ENCODE measurements at regions not wholly inside any gene's neighbourhood (a gene's known extent, or its start where the extent isn't known, plus 50 kb on each side); places are given as distances from the start of the nearest gene placed in this dataset.
"Not testable (repeated sequence)": the region's sequence is repeated elsewhere in the genome, so short reads cannot be mapped to it uniquely, and the experiment has no call there.

DNA sequence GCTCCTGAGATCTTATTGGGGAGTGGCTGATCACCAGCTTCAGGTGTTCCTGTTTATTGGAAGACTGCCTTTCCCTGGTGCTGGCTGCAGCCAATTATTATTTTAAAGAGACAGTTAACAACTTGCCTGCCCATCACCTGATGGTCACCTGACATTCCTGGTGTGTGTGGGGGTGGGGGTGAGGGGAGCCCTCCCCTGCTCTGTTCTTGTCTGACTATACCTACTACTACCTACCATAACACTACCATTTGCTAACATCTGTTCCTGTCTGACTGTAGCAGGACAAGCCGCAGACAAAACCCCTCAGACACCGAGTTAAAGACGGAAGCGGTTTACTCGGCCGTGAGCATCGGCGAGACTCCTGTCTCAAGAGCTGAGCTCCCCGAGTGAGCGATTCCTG lies 54.9 kb upstream of the NBPF3 start:
- DNase-seq, result no peak

DNA sequence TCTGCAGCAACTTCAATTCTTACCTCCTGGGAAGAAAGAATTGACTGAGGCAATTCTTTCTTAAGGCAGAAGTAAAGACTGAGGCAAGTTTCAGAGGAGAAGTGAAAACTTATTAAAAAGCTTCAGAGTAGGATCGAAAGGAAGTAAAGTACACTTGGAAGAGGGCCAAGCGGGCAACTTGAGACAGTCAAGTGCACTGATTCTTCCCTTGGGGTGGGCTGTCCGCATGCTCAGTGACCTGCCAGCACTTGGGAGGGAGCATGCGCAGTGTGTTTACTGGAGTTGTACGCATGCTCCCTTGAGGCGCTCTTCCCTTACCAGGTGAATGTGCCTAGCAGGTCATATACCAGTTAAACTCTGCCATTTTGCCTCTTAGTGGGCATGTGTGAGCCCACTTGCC lies 55.3 kb upstream of the NBPF3 start:
- peak; percentile 17 to 38 for DNase-seq

DNA sequence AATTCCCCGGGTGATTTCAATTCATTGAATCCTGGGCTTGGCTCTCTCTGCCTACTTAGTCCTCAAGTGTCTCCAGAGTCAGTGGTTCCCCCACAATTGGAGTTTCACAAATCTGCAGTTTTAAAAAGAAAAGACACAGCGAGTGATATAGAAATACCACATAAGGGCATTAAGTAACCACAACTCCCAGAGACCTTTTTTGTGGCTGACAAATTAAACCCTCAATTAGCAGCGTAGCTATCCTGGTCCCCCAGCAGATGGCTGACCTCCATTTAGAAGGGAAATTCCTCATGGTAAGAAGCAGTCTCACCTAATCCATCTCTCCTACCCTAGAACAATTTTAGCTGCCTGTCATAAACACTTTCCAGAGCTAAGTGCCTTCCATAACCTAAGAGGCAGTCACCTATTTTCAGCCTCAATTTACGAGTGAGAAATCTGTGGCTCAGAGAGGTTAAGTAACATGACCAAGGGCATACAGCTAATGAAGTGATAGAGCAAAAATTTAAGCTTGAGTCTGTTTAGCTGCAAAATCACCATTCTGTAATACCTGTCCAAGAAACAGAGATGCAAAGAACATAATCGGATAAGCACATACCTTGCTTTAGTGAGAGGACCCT lies 56.0 kb upstream of the NBPF3 start:
- no peak for DNase-seq

DNA sequence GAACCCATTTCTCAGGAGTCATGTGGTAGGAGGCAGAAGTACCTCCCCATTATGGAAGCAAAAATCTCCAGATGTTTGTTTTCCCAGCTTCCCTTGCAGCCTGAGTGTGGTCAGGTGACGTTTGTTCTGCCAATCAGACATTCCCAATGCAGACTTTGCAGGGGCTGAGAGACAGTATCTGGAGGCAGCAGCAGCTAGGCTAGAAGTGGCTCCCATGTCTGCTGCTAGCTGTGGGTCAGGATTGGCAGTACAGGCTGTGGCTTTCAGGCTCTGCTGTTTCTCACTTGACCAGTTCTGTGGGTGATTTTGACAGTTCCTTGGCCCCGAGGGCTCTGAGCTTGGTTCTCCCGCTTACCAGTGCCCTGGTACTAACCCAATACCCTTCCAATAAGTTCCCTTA lies 58.6 kb upstream of the NBPF3 start:
- DNase-seq, result no peak

DNA sequence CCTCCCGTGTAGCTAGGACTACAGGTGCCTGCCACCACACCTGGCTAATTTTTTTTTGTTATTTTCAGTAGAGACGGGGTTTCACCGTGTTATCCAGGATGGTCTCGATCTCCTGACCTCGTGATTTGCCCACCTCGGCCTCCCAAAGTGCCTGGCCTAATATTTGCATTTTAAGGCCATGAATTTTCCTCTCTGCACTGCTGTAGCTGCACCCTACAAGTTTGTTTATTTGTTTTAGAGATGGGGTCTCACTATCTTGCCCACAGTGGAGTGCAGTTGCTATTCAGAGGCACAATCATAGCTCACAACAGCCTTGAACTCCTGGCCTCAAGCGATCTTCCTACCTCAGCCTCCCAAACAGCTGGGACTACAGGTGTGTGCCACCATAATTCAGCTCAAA lies 59.8 kb upstream of the NBPF3 start:
- DNase-seq, result not testable (repeated sequence)

DNA sequence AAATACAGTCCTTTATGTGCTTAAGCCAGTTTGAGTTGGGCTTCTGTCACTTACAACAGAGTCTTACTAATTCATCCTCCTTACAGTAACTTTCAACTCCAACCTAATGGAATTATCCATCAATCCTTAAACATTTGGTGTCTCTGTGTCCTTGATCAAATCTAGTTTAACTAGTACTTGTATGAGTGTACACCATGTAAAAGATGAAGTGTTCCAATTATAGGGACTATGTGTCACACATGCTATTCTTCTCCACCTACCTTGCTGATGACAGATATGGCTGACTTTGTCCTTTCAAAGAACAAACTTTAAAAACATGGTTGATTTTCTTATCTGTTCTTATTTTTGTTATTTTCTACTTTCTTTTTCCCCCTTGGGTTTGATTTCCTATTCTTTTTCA lies 60.4 kb upstream of the NBPF3 start:
- no peak for DNase-seq

DNA sequence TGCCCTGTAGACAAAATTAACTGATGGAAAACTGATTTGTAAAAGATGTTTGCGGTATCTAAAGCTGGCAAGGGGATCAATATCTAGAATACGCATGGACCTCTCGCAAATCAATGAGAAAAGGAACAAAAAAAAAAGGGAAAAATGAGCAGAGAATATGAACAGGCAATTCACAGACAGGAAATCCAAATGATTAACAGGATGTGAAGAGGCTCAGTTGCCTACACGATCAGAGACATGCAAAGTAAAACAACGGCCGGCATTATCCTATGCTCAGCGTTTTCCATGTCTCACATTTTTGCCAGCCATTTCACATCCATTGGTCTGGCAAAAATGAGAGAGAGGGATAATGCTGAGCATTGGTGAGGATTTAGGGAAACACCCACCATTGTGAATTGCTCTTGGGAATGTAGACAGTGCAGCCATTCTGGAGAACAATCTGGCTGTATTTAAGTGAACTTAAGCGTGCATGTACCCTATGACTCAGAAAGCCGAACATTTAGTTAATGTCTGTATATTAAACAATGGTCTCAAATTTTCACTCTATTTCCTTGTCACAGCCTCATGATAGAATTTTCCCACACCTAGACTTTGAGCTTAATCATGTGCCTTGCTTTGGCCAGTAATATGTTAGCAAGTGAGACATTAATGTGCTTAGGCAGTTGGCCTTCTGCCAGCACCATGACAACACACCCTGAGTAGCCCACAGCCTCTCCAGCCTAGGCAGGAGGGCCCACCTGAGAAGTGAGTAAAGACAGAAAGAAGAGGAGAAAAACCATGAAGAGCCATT lies 61.0 kb upstream of the NBPF3 start:
- no peak for DNase-seq

DNA sequence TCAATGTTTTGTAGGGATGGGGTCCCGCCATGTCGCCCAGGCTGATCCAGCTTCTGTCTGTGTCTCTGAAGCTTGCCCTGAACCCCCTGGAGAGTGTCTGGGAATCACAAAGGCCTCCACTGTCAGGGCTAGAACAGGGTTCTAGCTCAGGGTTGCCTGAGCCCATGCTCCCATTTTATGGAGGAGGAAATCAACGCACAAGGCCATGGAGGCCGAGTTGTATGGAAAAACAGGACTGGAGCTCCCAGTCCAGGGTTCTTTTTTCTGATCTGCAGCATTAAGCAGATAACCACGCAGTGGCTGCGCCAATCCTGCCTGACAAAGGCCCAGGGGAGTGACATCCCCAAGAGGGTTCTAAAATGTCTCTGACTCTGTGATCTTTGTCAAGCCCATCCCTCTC lies 67.6 kb upstream of the NBPF3 start:
- no peak for DNase-seq

DNA sequence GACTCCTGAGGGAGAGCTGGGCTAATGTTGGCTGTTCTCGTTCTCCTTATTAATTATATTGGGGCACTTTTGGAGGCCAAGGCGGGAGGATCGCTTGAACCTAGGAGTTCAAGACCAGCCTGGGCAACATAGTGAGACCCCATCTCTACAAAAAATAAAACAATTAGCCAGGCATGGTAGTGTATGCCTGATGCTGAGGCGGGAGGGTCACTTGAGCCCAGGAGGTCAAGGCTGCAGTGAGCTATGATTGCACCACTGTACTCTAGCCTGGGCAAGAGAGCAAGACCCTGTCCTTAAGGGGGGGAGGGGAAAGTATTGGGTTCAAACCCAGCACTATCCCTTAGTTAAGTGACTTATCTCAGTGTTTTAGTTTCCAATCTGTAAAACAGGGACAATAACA lies 70.0 kb upstream of the NBPF3 start:
- no peak for DNase-seq

DNA sequence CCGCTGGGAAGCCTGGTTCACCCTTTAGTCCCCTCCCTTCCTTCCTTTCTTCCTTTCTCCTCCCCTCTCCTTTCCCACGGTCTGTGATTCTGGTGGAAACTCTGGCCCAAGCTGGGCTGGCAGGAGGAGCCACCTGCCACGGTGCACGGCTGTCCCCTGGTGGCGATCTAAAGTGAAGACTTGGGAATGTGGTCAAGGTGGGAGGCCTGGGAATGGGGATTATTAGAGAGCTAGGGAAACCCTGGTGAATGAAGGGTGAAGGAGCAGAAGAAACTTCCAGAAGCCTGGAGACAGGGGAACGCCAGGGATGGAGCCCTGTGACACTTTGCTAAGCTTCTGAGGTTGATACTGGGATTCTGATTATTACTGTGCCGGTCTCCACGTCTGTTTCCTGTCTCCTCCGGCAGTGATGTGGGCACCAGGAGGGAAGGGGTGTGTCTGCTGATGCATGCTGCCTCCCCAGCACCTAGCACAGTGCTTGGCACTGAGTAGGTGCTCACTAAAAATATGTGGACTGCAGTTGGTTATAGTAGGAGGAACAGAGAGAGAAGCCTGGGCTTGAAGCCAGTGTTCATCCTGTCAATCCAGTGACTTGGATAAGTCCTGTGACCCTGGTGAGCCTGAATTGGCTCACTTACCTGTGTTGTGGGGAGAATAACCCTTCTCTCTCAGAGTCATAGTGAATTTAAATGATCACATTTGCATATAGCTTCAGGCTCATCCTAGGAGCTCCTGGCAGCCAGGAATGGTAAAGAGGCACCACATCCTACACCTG lies 71.2 kb upstream of the NBPF3 start:
- peak; percentile 52 to 81 for DNase-seq

DNA sequence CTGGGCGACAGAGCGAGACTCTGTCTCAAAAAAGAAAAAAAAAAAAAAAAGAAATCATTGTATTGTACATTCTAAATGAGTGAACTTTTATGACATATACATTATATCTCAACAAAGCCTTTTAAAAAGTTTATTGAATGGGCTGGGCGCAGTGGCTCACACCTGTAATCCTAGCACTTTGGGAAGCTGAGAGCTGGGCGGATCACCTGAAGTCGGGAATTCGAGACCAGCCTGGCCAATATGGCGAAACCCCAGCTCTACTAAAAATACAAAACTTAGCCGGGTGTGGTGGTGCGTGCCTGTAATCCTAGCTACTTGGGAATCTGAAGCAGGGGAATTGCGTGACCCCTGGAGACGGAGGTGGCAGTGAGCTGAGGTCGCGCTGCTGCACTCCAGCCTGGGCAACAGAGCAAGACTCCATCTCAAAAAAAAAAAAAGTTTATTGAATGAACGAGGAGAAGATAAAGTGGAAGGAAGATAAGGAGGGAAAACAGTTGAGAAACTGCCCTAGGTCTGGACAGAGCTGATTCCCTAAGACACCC lies 71.9 kb upstream of the NBPF3 start:
- DNase-seq, result not testable (repeated sequence)

DNA sequence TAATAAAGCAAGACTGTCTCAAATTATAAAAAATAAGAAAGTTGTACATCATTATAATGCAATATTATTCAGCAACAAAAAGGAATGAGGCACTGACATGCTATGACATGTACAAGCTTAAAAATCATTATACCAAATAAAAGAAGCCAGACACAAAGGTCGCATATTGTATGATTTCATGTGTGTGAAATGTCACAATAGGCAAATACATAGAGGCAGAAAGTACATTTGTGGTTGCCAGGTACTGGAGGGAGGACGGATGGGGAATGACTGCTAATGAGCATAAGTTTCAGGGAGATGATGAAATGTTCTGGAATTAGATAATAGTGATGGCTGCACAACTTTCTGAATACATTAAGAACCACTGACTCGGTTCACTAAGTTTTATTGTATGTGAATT lies 73.6 kb upstream of the NBPF3 start:
- no peak for DNase-seq

DNA sequence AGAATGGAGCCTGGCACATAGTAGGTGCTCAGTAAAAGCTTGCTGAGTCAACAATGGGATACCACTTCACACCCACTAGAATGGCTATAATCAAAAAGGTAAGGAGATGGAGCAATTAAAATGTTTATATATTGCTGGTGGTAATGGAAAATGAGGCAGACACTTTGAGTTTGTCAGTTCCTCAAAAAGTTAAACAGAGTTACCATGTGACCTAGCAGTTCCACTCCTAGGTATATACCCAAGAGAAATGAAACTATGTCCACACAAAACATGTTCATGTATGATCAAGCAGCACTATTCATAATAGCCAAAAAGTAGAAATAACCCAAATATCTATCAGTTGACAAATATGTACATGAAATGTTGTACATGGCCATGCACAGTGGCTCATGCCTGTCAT lies 74.8 kb upstream of the ECE1 start:
- peak; percentile 9 to 12 for DNase-seq

DNA sequence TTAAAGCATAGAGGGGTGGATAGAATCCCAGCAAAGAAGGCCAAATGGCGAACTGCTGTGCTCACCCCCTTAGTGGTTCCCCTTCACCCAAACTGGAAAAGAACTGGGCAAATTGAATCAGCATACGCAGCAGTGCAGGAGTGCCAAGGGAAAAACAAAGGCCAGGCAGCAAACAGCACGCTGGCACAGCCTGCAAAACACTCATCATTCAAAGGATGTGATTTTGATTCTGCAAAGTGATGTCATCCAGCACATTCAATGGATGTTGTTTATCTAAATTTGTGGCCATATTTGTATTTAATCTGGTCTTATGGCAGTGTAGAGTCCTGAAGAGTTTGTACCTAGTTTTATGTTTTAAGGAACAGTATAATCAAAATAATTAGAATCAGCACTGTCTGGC lies 71.8 kb upstream of the ECE1 start:
- DNase-seq, result no peak

DNA sequence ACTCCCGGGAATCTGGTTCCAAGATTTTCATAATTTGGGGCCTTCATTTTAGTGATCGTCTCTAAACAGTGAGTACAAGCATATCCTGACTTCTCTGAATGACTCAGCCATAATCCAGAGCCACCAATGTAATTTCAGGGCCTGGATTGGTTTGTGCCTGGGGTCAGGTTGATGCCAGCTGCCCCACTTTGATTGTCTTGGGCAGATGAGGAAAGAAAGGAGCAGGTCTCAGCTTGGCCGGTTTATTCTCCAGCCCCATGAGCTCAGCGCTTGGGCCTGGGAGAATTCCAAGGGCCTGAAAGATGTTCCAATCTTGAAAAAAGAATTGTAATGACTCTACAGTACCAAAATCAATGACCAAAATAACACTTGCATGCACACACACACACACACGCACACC lies 71.2 kb upstream of the ECE1 start:
- DNase-seq, result no peak

DNA sequence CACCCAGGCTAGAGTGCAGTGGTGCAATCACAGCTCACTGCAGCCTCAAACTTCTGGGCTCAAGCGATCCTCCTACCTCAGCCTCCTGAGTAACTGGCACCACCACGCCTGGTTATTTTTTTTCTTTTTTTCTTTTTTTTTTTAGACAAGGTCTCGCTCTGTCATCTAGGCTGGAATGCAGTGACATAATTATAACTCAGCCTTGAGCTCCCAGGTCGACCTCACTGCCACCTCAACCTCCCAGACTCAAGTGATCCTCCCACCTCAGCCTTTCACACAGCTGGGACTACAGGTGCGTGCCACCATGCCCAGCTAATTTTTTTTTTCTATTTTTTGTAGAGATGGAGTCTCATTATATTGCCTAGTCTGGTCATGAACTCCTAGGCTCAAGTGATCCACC lies 66.9 kb upstream of the ECE1 start:
- DNase-seq, result no peak

DNA sequence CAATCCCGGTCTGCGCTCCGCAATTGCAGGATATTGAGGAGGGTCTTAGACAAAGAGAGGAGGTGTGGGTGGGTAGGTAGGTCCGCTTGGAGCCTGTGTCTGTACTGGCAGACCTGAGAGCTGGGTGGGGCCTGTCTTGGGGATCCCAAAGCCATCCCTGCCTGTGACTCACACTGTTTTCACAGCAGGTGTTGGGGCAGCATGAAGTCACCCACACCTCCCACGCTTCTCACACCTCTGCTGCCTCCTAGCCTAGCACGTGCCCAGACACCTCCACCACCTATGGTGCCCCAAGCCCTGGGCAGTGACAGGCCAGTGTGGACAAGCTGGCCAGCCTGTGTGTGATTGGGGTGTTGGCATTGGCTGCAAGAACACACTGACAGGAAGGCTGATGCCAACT lies 65.7 kb upstream of the ECE1 start:
- DNase-seq, result no peak

DNA sequence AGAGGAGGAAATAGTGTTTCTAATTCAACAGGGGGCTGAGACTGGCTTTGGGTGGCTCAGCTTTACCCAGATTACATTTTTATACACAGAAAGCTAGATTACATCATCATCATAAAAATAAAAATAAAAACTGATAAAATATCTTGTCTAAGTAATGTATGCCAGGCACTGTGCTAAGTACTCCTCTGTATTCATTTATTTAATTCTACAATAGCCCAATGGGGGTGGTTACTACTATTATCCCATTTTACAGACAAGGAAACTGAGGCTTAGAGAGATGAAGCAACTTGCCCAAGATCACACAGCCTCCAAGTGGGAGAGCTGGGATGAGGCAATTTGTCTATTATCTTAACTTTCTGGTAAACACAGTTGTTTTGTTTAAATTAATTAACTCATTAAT lies 62.3 kb upstream of the ECE1 start:
- no peak for DNase-seq

DNA sequence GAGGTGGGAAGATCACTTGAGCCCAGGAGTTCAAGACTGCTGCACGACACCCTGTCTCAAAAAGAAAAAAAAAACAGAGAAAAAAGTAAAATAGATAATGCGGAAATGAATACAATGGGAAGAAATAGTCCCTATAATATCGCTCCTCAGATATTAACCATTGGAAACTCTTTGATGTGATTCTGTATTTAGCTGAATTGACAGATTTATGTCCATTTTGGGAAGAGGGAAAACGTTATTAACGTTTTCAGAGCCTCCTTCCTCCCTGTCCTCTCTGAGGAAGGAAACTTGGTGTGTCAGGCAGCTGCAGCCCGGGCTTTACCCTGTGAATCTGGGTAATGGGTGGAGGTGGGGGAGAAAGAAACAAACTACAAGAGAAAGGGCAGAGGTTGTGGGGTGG lies 61.6 kb upstream of the ECE1 start:
- DNase-seq, result no peak

DNA sequence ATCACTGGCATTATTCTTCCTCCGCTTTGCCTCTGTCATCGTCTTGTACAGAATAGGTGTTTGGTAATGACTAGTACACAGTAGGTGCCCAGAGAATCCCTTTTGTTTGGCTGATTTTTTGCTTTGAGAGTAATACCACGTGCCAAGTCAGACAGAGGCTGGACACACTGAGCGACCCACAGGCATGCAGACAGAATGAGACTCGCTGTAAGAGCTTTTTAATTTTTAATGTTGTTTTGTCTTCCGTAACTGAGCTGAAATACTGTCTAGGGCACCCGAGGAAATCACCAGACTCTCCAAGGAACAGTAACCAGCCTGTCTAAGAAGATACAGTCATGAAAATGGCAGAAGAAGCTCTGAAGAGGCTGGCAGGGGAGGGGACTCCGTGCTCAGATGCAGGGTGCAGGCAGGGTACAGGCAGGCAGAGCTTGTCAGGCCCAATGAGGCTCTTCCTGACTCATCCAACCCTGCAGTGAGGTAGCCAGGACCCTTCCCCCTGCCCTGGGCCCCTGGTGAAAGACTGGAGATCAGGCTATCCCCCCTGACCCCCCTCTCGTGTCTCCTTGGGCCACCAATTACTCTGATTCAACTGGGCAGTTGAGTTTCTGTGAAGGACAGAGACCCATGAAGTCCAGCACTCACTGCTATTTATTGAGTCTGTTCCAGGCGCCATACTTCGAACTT lies 60.1 kb upstream of the ECE1 start:
- no peak for DNase-seq

DNA sequence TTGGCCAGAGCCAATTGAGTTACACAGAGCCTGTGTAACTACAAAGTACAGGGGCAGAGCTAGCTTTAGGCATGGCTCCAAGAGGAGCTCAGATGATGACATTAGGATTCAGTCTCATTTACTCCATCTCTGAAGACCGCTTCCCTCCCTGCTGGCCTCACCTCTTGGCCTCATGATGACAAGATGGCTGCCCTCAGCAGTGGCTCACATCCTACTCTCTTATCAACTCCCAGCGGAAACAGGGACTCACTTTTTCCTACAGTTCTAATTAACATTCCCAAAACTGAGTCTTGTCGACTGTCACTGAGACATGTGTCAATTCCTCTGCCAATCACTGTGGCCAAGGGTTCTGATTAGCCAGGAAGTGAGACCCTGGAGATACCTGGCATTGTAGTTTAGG lies 59.4 kb upstream of the ECE1 start:
- no peak for DNase-seq

DNA sequence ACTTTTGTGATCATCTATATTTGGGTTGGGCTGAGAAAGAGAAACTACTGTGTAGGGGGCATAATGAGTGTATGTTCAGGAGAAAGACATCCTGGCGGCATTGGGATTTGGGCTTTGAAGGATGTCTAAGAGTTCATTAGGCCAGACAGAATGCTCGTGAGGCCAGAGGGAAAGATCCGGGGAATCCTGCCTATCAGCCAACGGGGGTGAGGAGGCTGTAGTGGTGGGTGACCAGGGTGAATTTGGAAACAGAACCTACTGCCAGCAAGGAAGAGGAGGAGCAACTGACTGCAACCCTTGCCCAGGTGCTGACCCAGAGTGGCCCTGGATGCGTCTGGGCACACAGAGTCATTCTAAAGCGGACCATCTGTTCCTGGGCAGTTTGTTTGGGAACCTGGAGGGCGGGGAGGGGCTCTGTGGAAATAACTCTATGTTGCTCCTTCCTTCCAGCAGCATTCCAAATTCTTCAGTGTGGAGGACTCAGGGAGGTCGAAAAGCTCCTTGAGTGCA lies 56.9 kb upstream of the ECE1 start:
- no peak for DNase-seq

All from inflammatory macrophage treated with lipopolysaccharide for 1 hour (primary cell).